ENCODE measurements at regions not wholly inside any gene's neighbourhood (a gene's known extent, or its start where the extent isn't known, plus 50 kb on each side); places are given as distances from the start of the nearest gene placed in this dataset.

DNA sequence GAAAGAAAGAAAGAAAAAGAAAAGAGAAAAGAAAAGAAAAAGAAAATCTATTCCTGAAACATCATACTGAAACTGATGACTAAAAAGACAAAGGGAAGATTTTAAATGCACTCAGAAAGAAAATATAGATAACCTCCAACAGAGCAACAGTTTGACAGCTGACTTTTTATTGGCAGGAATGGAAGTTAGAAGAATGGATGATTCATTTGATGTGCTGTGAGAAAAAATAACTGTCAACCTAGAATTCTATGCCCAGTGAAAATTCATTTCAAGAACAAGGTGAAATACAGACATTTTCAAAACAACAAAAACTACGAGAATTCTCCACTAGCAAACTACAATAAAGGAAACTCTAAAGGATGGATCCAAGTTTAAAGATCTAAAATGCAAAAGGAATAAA, 50.5 kb upstream of the HSPA12A start:
- no peak for DNase-seq

DNA sequence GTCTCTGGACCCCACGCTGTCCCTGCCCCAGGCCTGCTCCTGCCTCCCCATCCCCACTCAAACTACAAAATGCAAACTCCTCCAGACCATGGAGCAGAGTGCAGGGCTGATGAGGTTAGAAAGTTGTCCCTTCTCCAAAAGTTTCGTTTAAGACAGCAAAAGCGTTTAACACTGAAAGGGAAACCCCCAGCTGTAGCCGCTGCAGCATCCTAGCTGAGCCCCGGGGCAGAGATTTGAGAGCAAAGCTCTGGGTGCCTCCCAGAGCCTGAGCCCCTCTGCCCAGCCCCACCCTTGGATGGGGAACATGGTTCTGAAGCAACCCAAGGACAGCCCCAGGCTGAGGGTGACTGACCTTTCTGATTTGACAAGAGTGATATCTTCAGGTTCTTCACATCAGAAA, 52.8 kb upstream of the ENO4 start:
- no peak for DNase-seq

DNA sequence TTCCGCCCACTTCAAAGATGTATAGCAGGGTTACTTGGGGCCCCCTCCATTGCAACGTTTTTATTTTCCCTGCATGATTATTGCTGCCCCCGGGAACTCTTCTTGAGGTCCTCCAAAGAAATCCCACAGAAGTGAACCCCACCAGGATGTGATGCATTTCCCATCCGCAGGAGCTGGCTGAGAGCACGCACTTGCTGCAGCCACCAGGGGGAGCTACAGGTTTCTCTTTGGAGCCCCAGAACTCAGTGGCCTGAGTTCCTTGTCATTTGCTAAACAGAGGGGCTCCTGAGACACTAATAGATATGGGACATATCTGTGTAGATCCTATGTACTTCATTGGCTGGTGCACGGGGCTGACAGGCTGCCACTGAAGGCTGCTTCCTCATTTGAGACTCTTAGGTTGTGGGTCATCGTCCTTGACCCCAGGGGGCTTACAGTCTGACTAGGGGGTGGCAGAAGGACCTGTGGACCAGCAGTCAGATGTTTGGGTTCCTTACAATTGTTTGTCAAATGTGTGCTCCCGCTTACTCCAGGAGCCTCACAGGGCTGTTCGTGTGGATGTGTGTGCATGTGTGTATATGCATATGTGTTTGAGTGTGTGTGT, 52.3 kb upstream of the ENO4 start:
- DNase-seq = peak; percentile 59

DNA sequence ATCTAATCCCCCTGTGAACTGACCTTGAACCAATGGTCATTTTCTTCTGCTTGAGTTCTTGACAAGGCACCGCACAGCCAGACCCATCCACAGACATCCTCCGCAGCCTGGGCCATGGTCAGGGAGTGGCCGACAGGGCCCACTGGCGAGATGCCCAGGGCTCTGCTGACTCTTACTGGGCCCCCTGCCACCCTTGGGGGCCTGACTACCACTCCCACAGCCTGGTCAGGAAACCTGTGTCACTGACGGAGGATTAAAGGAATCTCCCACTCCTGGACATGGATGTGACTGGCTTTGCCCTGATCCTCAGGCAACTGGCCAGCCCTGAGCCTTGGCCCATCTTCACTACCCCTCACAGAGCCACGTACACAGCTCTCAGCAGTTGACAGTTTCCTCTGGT, 50.4 kb upstream of the ENO4 start:
- DNase-seq = no peak
